ENCODE measurements at regions not wholly inside any gene's neighbourhood (a gene's known extent, or its start where the extent isn't known, plus 50 kb on each side); places are given as distances from the start of the nearest gene placed in this dataset.
"Not testable (repeated sequence)": the region's sequence is repeated elsewhere in the genome, so short reads cannot be mapped to it uniquely, and the experiment has no call there.

GRCh38 chr13:73520566-73521289, 461.9 kb downstream of the KLF5 start:
- H3K4me3 ChIP-seq (ENCODE audit: low read depth, low read length) = peak overlapping the region; percentile 49
- Mint-ChIP-seq H3K4me1 (peaks cover 0 to 16% (median 10%) of the 10 kb centered on the region in 4 donors), H3K36me3 (no peaks in the 10 kb centered on the region), H3K4me3 (peak overlapping the region; percentile 53 to 86 (median 72)), H3K27ac (peak overlapping the region; percentile 59 to 81 (median 79)), H3K9me3 (peaks cover 0 to 1% (median 0%) of the 10 kb centered on the region in 7 donors), H3K27me3 (no peaks in the 10 kb centered on the region)
- H3K36me3 ChIP-seq (ENCODE audit: control insufficient read depth, insufficient read depth, low read length) = no peaks in the 10 kb centered on the region
- no peaks in the 10 kb centered on the region for H3K4me1 ChIP-seq (ENCODE audit: control insufficient read depth, insufficient read depth, low read length, poor library complexity, severe bottlenecking)
- DNase-seq = peak in 1 of 3 donors; percentile 23
- peak; percentile 57 to 65 for ATAC-seq (ENCODE audit: low read depth in 2 of 2)
- no peaks in the 10 kb centered on the region for H3K9me3 ChIP-seq (ENCODE audit: control insufficient read depth in 2 of 2, low read length in 2 of 2)
- H3K27me3 ChIP-seq (ENCODE audit: control insufficient read depth, insufficient read depth, low read length) = no peaks in the 10 kb centered on the region
- no peak overlapping the region for H3K27ac ChIP-seq (ENCODE audit: insufficient read depth, low read length, poor library complexity, severe bottlenecking)

GRCh38 chr13:73520135-73520534, 461.3 kb downstream of the KLF5 start:
- peaks cover 0 to 16% (median 10%) of the 10 kb centered on the region in 4 donors for H3K4me1 Mint-ChIP-seq

GRCh38 chr13:73519396-73520116, 460.8 kb downstream of the KLF5 start:
- H3K4me1 ChIP-seq (ENCODE audit: control insufficient read depth, insufficient read depth, low read length, poor library complexity, severe bottlenecking) = no peaks in the 10 kb centered on the region
- no peak overlapping the region for H3K27ac ChIP-seq (ENCODE audit: insufficient read depth, low read length, poor library complexity, severe bottlenecking)
- ATAC-seq (ENCODE audit: low read depth in 2 of 2) (no peak), DNase-seq (no peak)
- Mint-ChIP-seq H3K4me3 (peak overlapping the region in 1 of 4 donors; percentile 15), H3K4me1 (peaks cover 0 to 16% (median 10%) of the 10 kb centered on the region in 4 donors), H3K27ac (no peak overlapping the region), H3K9me3 (peaks cover 0 to 1% (median 0%) of the 10 kb centered on the region in 7 donors), H3K27me3 (no peaks in the 10 kb centered on the region), H3K36me3 (no peaks in the 10 kb centered on the region)
- no peak overlapping the region for H3K4me3 ChIP-seq (ENCODE audit: low read depth, low read length)
- H3K36me3 ChIP-seq (ENCODE audit: control insufficient read depth, insufficient read depth, low read length) = no peaks in the 10 kb centered on the region
- H3K9me3 ChIP-seq (ENCODE audit: control insufficient read depth in 2 of 2, low read length in 2 of 2) = no peaks in the 10 kb centered on the region
- H3K27me3 ChIP-seq (ENCODE audit: control insufficient read depth, insufficient read depth, low read length) = no peaks in the 10 kb centered on the region

More at GRCh38 chr13:73520135-73520534, 461.3 kb downstream of the KLF5 start:
- H3K36me3 Mint-ChIP-seq; H3K27me3 ChIP-seq (ENCODE audit: control insufficient read depth, insufficient read depth, low read length); ATAC-seq (ENCODE audit: low read depth in 2 of 2); DNase-seq; H3K27me3 Mint-ChIP-seq; H3K4me1 ChIP-seq (ENCODE audit: control insufficient read depth, insufficient read depth, low read length, poor library complexity, severe bottlenecking); H3K9me3 ChIP-seq (ENCODE audit: control insufficient read depth in 2 of 2, low read length in 2 of 2); H3K9me3 Mint-ChIP-seq; H3K27ac ChIP-seq (ENCODE audit: insufficient read depth, low read length, poor library complexity, severe bottlenecking); H3K36me3 ChIP-seq (ENCODE audit: control insufficient read depth, insufficient read depth, low read length): not testable (repeated sequence)
- Mint-ChIP-seq H3K4me3 (peak overlapping the region in 1 of 4 donors; percentile 72), H3K27ac (peak overlapping the region in 1 of 3 donors; percentile 79)
- H3K4me3 ChIP-seq (ENCODE audit: low read depth, low read length) = peak overlapping the region; percentile 49

GRCh38 chr13:73517766-73518165, 459.0 kb downstream of the KLF5 start:
- no peak overlapping the region for H3K27ac Mint-ChIP-seq
- H3K4me1 Mint-ChIP-seq = peaks cover 0 to 16% (median 10%) of the 10 kb centered on the region in 4 donors
- H3K36me3 ChIP-seq (ENCODE audit: control insufficient read depth, insufficient read depth, low read length) = no peaks in the 10 kb centered on the region
- ATAC-seq (ENCODE audit: low read depth in 2 of 2) (no peak), DNase-seq (no peak)
- H3K4me3 ChIP-seq (ENCODE audit: low read depth, low read length) = no peak overlapping the region
- peaks cover 0 to 4% (median 0%) of the 10 kb centered on the region in 7 donors for H3K9me3 Mint-ChIP-seq
- H3K9me3 ChIP-seq (ENCODE audit: control insufficient read depth in 2 of 2, low read length in 2 of 2) = no peaks in the 10 kb centered on the region
- H3K27ac ChIP-seq (ENCODE audit: insufficient read depth, low read length, poor library complexity, severe bottlenecking) = no peak overlapping the region
- no peaks in the 10 kb centered on the region for H3K27me3 ChIP-seq (ENCODE audit: control insufficient read depth, insufficient read depth, low read length)
- no peaks in the 10 kb centered on the region for H3K36me3 Mint-ChIP-seq
- peaks cover 9% of the 10 kb centered on the region for H3K27me3 Mint-ChIP-seq
- no peaks in the 10 kb centered on the region for H3K4me1 ChIP-seq (ENCODE audit: control insufficient read depth, insufficient read depth, low read length, poor library complexity, severe bottlenecking)
- H3K4me3 Mint-ChIP-seq = no peak overlapping the region

- no peaks in the 10 kb centered on the region for H3K36me3 Mint-ChIP-seq
- peaks cover 0 to 4% (median 0%) of the 10 kb centered on the region in 7 donors for H3K9me3 Mint-ChIP-seq
- H3K27ac Mint-ChIP-seq = no peak overlapping the region
- H3K4me3 Mint-ChIP-seq = no peak overlapping the region
- Histone ChIP-seq H3K4me1 (ENCODE audit: control insufficient read depth, insufficient read depth, low read length, poor library complexity, severe bottlenecking) (no peaks in the 10 kb centered on the region), H3K9me3 (ENCODE audit: control insufficient read depth in 2 of 2, low read length in 2 of 2) (no peaks in the 10 kb centered on the region), H3K4me3 (ENCODE audit: low read depth, low read length) (no peak overlapping the region), H3K27me3 (ENCODE audit: control insufficient read depth, insufficient read depth, low read length) (no peaks in the 10 kb centered on the region), H3K27ac (ENCODE audit: insufficient read depth, low read length, poor library complexity, severe bottlenecking) (no peak overlapping the region), H3K36me3 (ENCODE audit: control insufficient read depth, insufficient read depth, low read length) (no peaks in the 10 kb centered on the region)
- ATAC-seq (ENCODE audit: low read depth in 2 of 2) (no peak), DNase-seq (no peak)
- H3K4me1 Mint-ChIP-seq = peaks cover 0 to 16% (median 10%) of the 10 kb centered on the region in 4 donors
- H3K27me3 Mint-ChIP-seq = peaks cover 9% of the 10 kb centered on the region
Measured at GRCh38 chr13:73516731-73517130, 457.9 kb downstream of the KLF5 start.

GRCh38 chr13:73514208-73514607, 455.4 kb downstream of the KLF5 start:
- Histone ChIP-seq H3K36me3 (ENCODE audit: control insufficient read depth, insufficient read depth, low read length) (no peaks in the 10 kb centered on the region), H3K27me3 (ENCODE audit: control insufficient read depth, insufficient read depth, low read length) (no peaks in the 10 kb centered on the region), H3K4me3 (ENCODE audit: low read depth, low read length) (no peak overlapping the region), H3K27ac (ENCODE audit: insufficient read depth, low read length, poor library complexity, severe bottlenecking) (no peak overlapping the region), H3K9me3 (ENCODE audit: control insufficient read depth in 2 of 2, low read length in 2 of 2) (peaks cover 0 to 8% of the 10 kb centered on the region in 2 experiments), H3K4me1 (ENCODE audit: control insufficient read depth, insufficient read depth, low read length, poor library complexity, severe bottlenecking) (no peaks in the 10 kb centered on the region)
- Mint-ChIP-seq H3K36me3 (no peaks in the 10 kb centered on the region), H3K4me1 (no peaks in the 10 kb centered on the region), H3K4me3 (no peak overlapping the region), H3K27ac (no peak overlapping the region), H3K27me3 (peaks cover 14% of the 10 kb centered on the region), H3K9me3 (peaks cover 0 to 9% (median 4%) of the 10 kb centered on the region in 7 donors)
- ATAC-seq (ENCODE audit: low read depth in 2 of 2) = no peak
- no peak for DNase-seq

GRCh38 chr13:73513751-73514150, 454.9 kb downstream of the KLF5 start:
- H3K27me3 ChIP-seq (ENCODE audit: control insufficient read depth, insufficient read depth, low read length) = no peaks in the 10 kb centered on the region
- Mint-ChIP-seq H3K27ac (no peak overlapping the region), H3K36me3 (no peaks in the 10 kb centered on the region), H3K4me1 (no peaks in the 10 kb centered on the region), H3K4me3 (no peak overlapping the region), H3K27me3 (peaks cover 14% of the 10 kb centered on the region), H3K9me3 (peaks cover 0 to 9% (median 4%) of the 10 kb centered on the region in 7 donors)
- H3K27ac ChIP-seq (ENCODE audit: insufficient read depth, low read length, poor library complexity, severe bottlenecking) = no peak overlapping the region
- no peak for DNase-seq
- no peak for ATAC-seq (ENCODE audit: low read depth in 2 of 2)
- H3K36me3 ChIP-seq (ENCODE audit: control insufficient read depth, insufficient read depth, low read length) = no peaks in the 10 kb centered on the region
- H3K4me3 ChIP-seq (ENCODE audit: low read depth, low read length) = no peak overlapping the region
- peaks cover 0 to 8% of the 10 kb centered on the region in 2 experiments for H3K9me3 ChIP-seq (ENCODE audit: control insufficient read depth in 2 of 2, low read length in 2 of 2)
- no peaks in the 10 kb centered on the region for H3K4me1 ChIP-seq (ENCODE audit: control insufficient read depth, insufficient read depth, low read length, poor library complexity, severe bottlenecking)

All from CD4-positive, CD25-positive, alpha-beta regulatory T cell (primary cell).